ENCODE measurements at regions not wholly inside any gene's neighbourhood (a gene's known extent, or its start where the extent isn't known, plus 50 kb on each side); places are given as distances from the start of the nearest gene placed in this dataset.

- TF ChIP-seq ELF1 (CRISPR knock-in tag; IDR thresholded peaks at IDR 0.05) (no peak), CTCF (CRISPR knock-in tag; IDR thresholded peaks at IDR 0.05) (no peak), NFRKB (IDR thresholded peaks at IDR 0.05) (no peak), ZNF589 (CRISPR knock-in tag; conservative IDR thresholded peaks at IDR 0.05) (no peak), TFE3 (CRISPR knock-in tag; IDR thresholded peaks at IDR 0.05) (no peak), ZNF10 (CRISPR knock-in tag; IDR thresholded peaks at IDR 0.05; ENCODE audit: borderline replicate concordance, low read depth) (no peak), RAD21 (CRISPR knock-in tag; IDR thresholded peaks at IDR 0.05) (no peak), HNRNPL (IDR thresholded peaks at IDR 0.05; ENCODE audit: low read depth, low read length) (no peak), SNRNP70 (IDR thresholded peaks at IDR 0.05; ENCODE audit: low read depth, low read length) (no peak), SMC3 (IDR thresholded peaks at IDR 0.05; ENCODE audit: low read length) (no peak)
Measured at GRCh38 chr2:221228214-221228769, 343.8 kb downstream of the EPHA4 start.
